GM21825 (cell line): ENCODE measurements at regions not wholly inside any gene's neighbourhood (a gene's known extent, or its start where the extent isn't known, plus 50 kb on each side); places are given as distances from the start of the nearest gene placed in this dataset.
"Not testable (repeated sequence)": the region's sequence is repeated elsewhere in the genome, so short reads cannot be mapped to it uniquely, and the experiment has no call there.

Experiments used
- ATAC-seq: cut with Tn5 transposase; IDR thresholded peaks from one replicate; pipeline ENCODE4 v1.9.1; 2021; ENCODE audit warnings: mild to moderate bottlenecking, moderate library complexity; ENCODE audit not compliant: unreplicated experiment

GRCh38 chr5:18630458-18631045 is 996.3 kb downstream of the TAF11L14 start:
- no peak for ATAC-seq

GRCh38 chr5:18652404-18653215 is 1018.4 kb downstream of the TAF11L14 start:
- no peak for ATAC-seq

- no peak for ATAC-seq
These were observed 1019.0 kb downstream of the TAF11L14 start for GRCh38 chr5:18653216-18653752.

- no peak for ATAC-seq
These were observed 1026.3 kb downstream of the TAF11L14 start for GRCh38 chr5:18660511-18660910.

- ATAC-seq: no peak
These were observed 1028.0 kb downstream of the TAF11L14 start for GRCh38 chr5:18662231-18662630.

GRCh38 chr5:18674212-18674611 is 1040.0 kb downstream of the TAF11L14 start:
- not testable (repeated sequence) for ATAC-seq

- ATAC-seq: no peak
These were observed 1040.8 kb downstream of the TAF11L14 start for GRCh38 chr5:18675041-18675440.

- ATAC-seq: no peak
These were observed 1052.0 kb downstream of the TAF11L14 start for GRCh38 chr5:18686253-18686652.

- ATAC-seq: no peak
These were observed 1053.2 kb downstream of the TAF11L14 start for GRCh38 chr5:18687429-18687828.

- no peak for ATAC-seq
These were observed 1065.4 kb downstream of the TAF11L14 start for GRCh38 chr5:18699681-18700080.

- no peak for ATAC-seq
These were observed 1068.6 kb downstream of the TAF11L14 start for GRCh38 chr5:18702821-18703220.

GRCh38 chr5:18712936-18713485 is 1078.8 kb downstream of the TAF11L14 start:
- ATAC-seq: no peak

GRCh38 chr5:18720002-18720401 is 1085.7 kb downstream of the TAF11L14 start:
- peak; percentile 66 for ATAC-seq

GRCh38 chr5:18732556-18733479 is 1098.6 kb downstream of the TAF11L14 start:
- no peak for ATAC-seq

GRCh38 chr5:18736051-18736398 is 1101.8 kb downstream of the TAF11L14 start:
- no peak for ATAC-seq

- ATAC-seq: not testable (repeated sequence)
These were observed 1102.5 kb downstream of the TAF11L14 start for GRCh38 chr5:18736736-18737135.

GRCh38 chr5:18740301-18740700 is 1106.0 kb downstream of the TAF11L14 start:
- ATAC-seq: no peak

GRCh38 chr5:18742830-18743229 is 1108.6 kb downstream of the TAF11L14 start:
- no peak for ATAC-seq

- peak; percentile 5 for ATAC-seq
These were observed 1110.2 kb downstream of the TAF11L14 start for GRCh38 chr5:18744441-18744840.

GRCh38 chr5:18745042-18745987 is 1111.1 kb downstream of the TAF11L14 start:
- ATAC-seq: peak; percentile 30
